SW 1271 (cell line): ENCODE measurements at regions not wholly inside any gene's neighbourhood (a gene's known extent, or its start where the extent isn't known, plus 50 kb on each side); places are given as distances from the start of the nearest gene placed in this dataset.
"Not testable (repeated sequence)": the region's sequence is repeated elsewhere in the genome, so short reads cannot be mapped to it uniquely, and the experiment has no call there.

Experiments used
- DNase-seq, 2 experiments: peaks; one replicate each; lab custom pipeline; 2025; lab: John Stamatoyannopoulos, UW

GRCh38 chr3:10625323-10625722 lies 119.9 kb upstream of the ATP2B2 start:
- no peak for DNase-seq

- no peak for DNase-seq
Measured at GRCh38 chr3:10627884-10628572, 122.6 kb upstream of the ATP2B2 start.

GRCh38 chr3:10628891-10629670 lies 123.7 kb upstream of the ATP2B2 start:
- no peak for DNase-seq

GRCh38 chr3:10629671-10630040 lies 124.3 kb upstream of the ATP2B2 start:
- no peak for DNase-seq

- no peak for DNase-seq
Measured at GRCh38 chr3:10631224-10631623, 125.8 kb upstream of the ATP2B2 start.

- DNase-seq = no peak
Measured at GRCh38 chr3:10632125-10632524, 126.7 kb upstream of the ATP2B2 start.

- DNase-seq = no peak
Measured at GRCh38 chr3:10632741-10633140, 127.4 kb upstream of the ATP2B2 start.

GRCh38 chr3:10635446-10636076 lies 130.2 kb upstream of the ATP2B2 start:
- no peak for DNase-seq

- no peak for DNase-seq
Measured at GRCh38 chr3:10637342-10637741, 132.0 kb upstream of the ATP2B2 start.

- no peak for DNase-seq
Measured at GRCh38 chr3:10638466-10638865, 133.1 kb upstream of the ATP2B2 start.

- DNase-seq = no peak
Measured at GRCh38 chr3:10641760-10642159, 136.4 kb upstream of the ATP2B2 start.

- DNase-seq = no peak
Measured at GRCh38 chr3:10644189-10644588, 138.8 kb upstream of the ATP2B2 start.

- no peak for DNase-seq
Measured at GRCh38 chr3:10645800-10646199, 140.4 kb upstream of the ATP2B2 start.

- no peak for DNase-seq
Measured at GRCh38 chr3:10646531-10647335, 141.3 kb upstream of the ATP2B2 start.

GRCh38 chr3:10647376-10647775 lies 142.0 kb upstream of the ATP2B2 start:
- DNase-seq = no peak

GRCh38 chr3:10648181-10648580 lies 142.8 kb upstream of the ATP2B2 start:
- no peak for DNase-seq

- DNase-seq = not testable (repeated sequence)
Measured at GRCh38 chr3:10649463-10649862, 144.1 kb upstream of the ATP2B2 start.

- no peak for DNase-seq
Measured at GRCh38 chr3:10651506-10651905, 146.1 kb upstream of the ATP2B2 start.

- DNase-seq = no peak
Measured at GRCh38 chr3:10653241-10653640, 147.9 kb upstream of the ATP2B2 start.

- no peak for DNase-seq
Measured at GRCh38 chr3:10653866-10654611, 148.7 kb upstream of the ATP2B2 start.

GRCh38 chr3:10655105-10655504 lies 149.7 kb upstream of the ATP2B2 start:
- no peak for DNase-seq

GRCh38 chr3:10657339-10657738 lies 152.0 kb upstream of the ATP2B2 start:
- DNase-seq = not testable (repeated sequence)
